ENCODE measurements at regions not wholly inside any gene's neighbourhood (a gene's known extent, or its start where the extent isn't known, plus 50 kb on each side); places are given as distances from the start of the nearest gene placed in this dataset.

DNA sequence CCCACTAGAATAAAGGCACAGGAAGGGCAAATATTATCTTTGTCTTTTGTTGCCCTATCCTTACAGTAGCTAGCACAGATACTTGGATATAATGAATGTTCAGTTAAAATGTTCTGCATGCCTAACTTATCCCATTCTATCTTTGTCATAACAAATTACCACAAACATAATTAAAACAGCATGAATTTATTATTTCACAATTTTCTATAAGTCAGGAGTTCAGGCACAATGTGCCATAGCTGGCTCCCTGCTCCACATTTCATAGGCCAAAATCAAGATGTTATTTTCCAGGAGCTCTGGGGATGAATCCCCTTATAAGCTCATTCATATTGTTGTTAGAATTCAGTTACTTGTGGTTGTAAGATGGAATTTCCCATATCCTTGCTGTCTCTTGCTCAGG lies 975.5 kb downstream of the IGSF11 start:
- H3K27me3 ChIP-seq = no peaks in the 10 kb centered on the region
- H3K36me3 ChIP-seq = no peaks in the 10 kb centered on the region
- no peaks in the 10 kb centered on the region for H3K9me3 ChIP-seq
- no peak overlapping the region for H3K4me3 ChIP-seq
- DNase-seq = no peak

- H3K27me3 ChIP-seq = no peaks in the 10 kb centered on the region; the same call in 1 of the 2 replicates
- H3K36me3 ChIP-seq = no peaks in the 10 kb centered on the region
- no peaks in the 10 kb centered on the region for H3K9me3 ChIP-seq
- DNase-seq = no peak
- no peak overlapping the region for H3K4me3 ChIP-seq
These were observed 967.2 kb downstream of the IGSF11 start for GRCh38 chr3:118067439-118067838.

GRCh38 chr3:118075873-118076272 lies 958.8 kb downstream of the IGSF11 start:
- H3K4me3 ChIP-seq = no peak overlapping the region
- H3K9me3 ChIP-seq = peaks cover 6% of the 10 kb centered on the region
- H3K36me3 ChIP-seq = no peaks in the 10 kb centered on the region
- DNase-seq = no peak
- H3K27me3 ChIP-seq = no peaks in the 10 kb centered on the region

DNA sequence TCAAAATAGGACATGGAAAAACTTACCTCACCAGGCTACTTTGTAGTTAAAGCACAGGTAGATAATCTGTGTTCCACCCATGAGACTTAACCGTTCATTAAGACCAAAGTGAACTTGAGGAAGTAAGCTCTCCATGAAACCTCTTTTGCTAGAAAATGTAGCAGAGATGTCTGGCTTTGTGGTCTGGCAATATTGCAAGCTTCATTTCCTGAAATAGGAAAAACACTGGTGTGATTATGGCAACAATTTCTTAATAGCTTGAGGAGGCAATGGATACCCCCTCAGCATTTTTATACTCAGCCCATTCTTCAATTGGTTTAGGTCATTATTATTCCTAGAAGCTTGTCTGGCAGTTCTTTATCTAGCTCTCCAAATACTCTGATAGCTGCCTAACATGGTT lies 957.3 kb downstream of the IGSF11 start:
- H3K27me3 ChIP-seq = no peaks in the 10 kb centered on the region
- H3K9me3 ChIP-seq = peaks cover 6% of the 10 kb centered on the region
- no peak overlapping the region for H3K4me3 ChIP-seq
- no peaks in the 10 kb centered on the region for H3K36me3 ChIP-seq
- no peak for DNase-seq

DNA sequence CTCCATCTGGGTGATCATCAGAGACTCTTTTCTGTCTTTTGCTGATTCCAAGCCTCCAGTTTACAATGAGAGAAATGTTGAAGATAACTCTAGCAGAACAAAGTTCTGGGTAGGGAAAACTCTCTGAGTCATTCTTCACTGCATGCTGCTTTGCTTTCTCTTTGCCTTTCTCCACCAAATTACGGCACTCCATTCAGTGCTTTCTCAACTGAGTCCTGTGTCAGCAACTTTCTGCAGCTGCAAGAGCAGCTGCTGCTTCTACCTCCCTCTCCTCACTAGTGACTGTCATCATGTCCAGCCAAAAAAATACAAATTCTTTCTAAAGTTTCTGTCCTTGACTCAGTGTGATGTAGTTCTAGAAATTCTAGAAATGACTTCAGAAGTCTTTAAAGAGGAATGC lies 953.8 kb downstream of the IGSF11 start:
- Histone ChIP-seq H3K9me3 (no peaks in the 10 kb centered on the region), H3K27me3 (no peaks in the 10 kb centered on the region), H3K4me3 (no peak overlapping the region), H3K36me3 (no peaks in the 10 kb centered on the region)
- no peak for DNase-seq

- Histone ChIP-seq H3K27me3 (no peaks in the 10 kb centered on the region), H3K4me3 (no peak overlapping the region), H3K9me3 (peaks cover 7% of the 10 kb centered on the region; the same call in 1 of the 2 replicates), H3K36me3 (no peaks in the 10 kb centered on the region)
- no peak for DNase-seq
These were observed 946.0 kb downstream of the IGSF11 start for GRCh38 chr3:118088696-118089095.

DNA sequence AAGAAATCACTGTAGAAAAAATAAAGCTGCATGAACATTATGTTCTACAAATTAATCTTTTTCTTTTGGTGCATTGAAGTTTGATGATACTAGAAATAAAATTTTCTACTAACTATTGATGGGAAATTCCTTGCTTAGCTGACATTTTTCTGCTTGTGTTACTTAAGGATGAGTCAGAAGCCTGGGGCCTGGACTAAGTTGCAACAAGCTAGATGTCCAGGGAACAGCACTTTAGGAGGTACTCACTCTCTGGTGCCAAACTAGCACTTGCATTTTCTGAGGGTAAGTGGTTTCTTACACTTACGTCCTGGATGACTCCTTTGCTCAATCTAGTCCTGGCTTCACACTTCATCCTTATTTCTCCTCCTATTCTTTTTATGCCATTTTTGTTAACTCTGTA lies 945.1 kb downstream of the IGSF11 start:
- Histone ChIP-seq H3K27me3 (no peaks in the 10 kb centered on the region), H3K36me3 (no peaks in the 10 kb centered on the region), H3K9me3 (peaks cover 7% of the 10 kb centered on the region), H3K4me3 (no peak overlapping the region)
- peak; percentile 33 for DNase-seq

DNA sequence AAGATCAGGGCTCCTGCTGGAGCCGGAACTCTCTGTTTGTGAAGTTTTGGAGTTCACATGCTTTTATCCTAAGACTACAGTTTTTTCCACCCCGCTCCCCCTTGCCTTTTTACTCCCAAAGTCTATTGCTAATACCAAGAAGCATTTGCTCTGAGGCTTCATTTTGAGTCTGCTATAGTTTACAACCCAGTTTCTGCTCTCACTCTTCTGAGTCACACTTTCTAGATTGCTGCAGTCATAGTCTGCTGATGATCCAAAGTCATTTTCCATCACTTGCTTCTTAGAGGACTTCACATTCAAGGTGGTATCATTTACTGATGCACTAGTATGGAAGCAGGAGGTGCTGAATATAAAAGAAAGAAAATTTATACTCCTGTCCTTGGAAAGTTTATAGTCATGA lies 937.4 kb downstream of the IGSF11 start:
- Histone ChIP-seq H3K9me3 (peaks cover 5% of the 10 kb centered on the region), H3K27me3 (no peaks in the 10 kb centered on the region), H3K36me3 (no peaks in the 10 kb centered on the region), H3K4me3 (no peak overlapping the region)
- no peak for DNase-seq

- no peak for DNase-seq
- Histone ChIP-seq H3K9me3 (peaks cover under 1% of the 10 kb centered on the region), H3K4me3 (no peak overlapping the region), H3K27me3 (no peaks in the 10 kb centered on the region), H3K36me3 (no peaks in the 10 kb centered on the region)
These were observed 937.0 kb downstream of the IGSF11 start for GRCh38 chr3:118097660-118098059.

DNA sequence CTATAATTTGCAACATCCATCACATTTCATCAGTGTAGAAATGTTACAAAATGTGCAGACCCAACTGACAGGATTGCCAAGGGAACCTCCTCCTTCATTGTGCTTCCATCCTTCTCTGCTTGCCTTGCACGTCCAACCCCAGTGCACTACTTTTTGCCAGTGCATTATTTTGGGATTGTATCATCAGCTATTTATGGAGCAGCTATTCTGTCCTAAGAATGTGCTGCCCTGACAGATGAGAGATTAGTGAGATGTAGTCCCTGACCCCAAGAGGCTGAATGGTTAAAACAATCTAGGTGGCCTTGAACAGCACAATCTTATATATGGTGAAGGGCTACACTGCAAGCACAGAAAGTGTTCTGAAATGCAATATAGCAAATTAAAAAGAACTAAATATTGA lies 935.8 kb downstream of the IGSF11 start:
- DNase-seq = no peak
- no peaks in the 10 kb centered on the region for H3K27me3 ChIP-seq
- H3K4me3 ChIP-seq = no peak overlapping the region

GRCh38 chr3:118101891-118102290 lies 932.8 kb downstream of the IGSF11 start:
- no peak for DNase-seq
- Histone ChIP-seq H3K27me3 (no peaks in the 10 kb centered on the region), H3K4me3 (no peak overlapping the region), H3K9me3 (no peaks in the 10 kb centered on the region), H3K36me3 (no peaks in the 10 kb centered on the region)

More for the DNA sequence above, 935.8 kb downstream of the IGSF11 start:
- H3K9me3 ChIP-seq = no peaks in the 10 kb centered on the region; the same call in 1 of the 2 replicates
- no peaks in the 10 kb centered on the region for H3K36me3 ChIP-seq

GRCh38 chr3:118102737-118103136 lies 931.9 kb downstream of the IGSF11 start:
- H3K27me3 ChIP-seq = no peaks in the 10 kb centered on the region
- no peak for DNase-seq

GRCh38 chr3:118108201-118108600 lies 926.4 kb downstream of the IGSF11 start:
- Histone ChIP-seq H3K27me3 (no peaks in the 10 kb centered on the region), H3K4me3 (no peak overlapping the region)
- DNase-seq = no peak

More at GRCh38 chr3:118102737-118103136, 931.9 kb downstream of the IGSF11 start:
- H3K36me3 ChIP-seq = no peaks in the 10 kb centered on the region
- no peaks in the 10 kb centered on the region for H3K9me3 ChIP-seq
- H3K4me3 ChIP-seq = no peak overlapping the region

DNA sequence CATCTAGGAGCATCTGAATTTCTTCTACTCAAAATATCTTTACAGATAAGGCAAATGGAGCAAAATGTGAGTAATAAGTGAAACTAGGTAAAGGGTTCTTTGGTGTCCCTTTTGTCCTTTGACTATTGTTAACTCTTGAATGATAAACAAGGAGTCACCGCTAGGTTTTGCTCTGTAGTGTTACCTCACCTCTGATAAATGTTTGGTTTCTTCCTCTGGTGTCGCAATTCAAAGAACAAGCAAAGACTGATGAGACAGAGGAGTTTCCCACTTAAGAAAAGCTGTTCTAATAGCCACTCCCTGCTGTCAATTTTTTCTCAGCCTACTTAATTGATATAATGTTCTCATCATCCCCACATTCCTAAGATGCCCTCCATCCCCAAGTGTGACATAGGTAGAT lies 925.9 kb downstream of the IGSF11 start:
- Histone ChIP-seq H3K9me3 (no peaks in the 10 kb centered on the region), H3K4me3 (no peak overlapping the region), H3K36me3 (no peaks in the 10 kb centered on the region), H3K27me3 (no peaks in the 10 kb centered on the region)
- DNase-seq = no peak

More at GRCh38 chr3:118108201-118108600, 926.4 kb downstream of the IGSF11 start:
- Histone ChIP-seq H3K36me3 (no peaks in the 10 kb centered on the region), H3K9me3 (no peaks in the 10 kb centered on the region)

DNA sequence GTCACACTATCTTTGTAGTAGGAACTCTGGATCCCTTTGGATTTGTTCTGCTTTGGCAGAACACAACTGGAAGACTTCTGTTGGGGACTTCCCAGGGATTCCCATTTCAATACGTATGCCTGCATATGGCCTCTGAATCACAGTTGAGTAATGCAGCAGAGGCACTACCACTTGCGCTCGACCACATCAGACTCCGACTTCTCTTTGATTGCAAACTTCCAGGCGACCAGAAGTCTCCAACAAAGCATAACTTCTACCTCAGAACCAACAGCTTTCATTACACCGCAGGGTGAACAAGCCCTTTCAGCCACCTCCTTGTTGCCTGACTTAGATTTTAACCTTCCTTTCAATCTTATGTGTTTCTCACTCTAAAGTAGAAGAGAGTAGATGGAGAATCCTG lies 924.4 kb downstream of the IGSF11 start:
- no peaks in the 10 kb centered on the region for H3K27me3 ChIP-seq
- no peak for DNase-seq
- H3K36me3 ChIP-seq = no peaks in the 10 kb centered on the region
- H3K9me3 ChIP-seq = no peaks in the 10 kb centered on the region
- H3K4me3 ChIP-seq = no peak overlapping the region

GRCh38 chr3:118116991-118117390 lies 917.7 kb downstream of the IGSF11 start:
- H3K36me3 ChIP-seq = no peaks in the 10 kb centered on the region
- no peak for DNase-seq
- H3K27me3 ChIP-seq = no peaks in the 10 kb centered on the region
- H3K9me3 ChIP-seq = no peaks in the 10 kb centered on the region
- H3K4me3 ChIP-seq = no peak overlapping the region

DNA sequence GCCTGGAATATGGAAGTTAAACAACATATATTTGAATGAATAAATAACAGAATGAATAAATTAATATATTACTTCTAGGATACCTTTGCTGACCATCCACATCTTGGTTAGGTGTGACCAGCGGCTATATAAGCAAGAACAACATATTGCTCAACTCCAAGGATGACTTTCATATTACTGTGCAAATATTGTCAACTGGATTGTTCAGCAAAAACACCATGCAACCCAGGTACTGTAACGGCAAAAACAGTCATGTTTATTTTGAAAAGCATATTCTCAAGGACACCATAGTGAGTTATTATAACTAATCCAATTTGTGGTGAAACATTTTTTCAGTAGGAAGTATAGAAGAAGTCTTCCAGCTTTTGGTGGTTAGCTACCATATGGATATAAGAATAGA lies 907.9 kb downstream of the IGSF11 start:
- no peaks in the 10 kb centered on the region for H3K9me3 ChIP-seq
- H3K27me3 ChIP-seq = no peaks in the 10 kb centered on the region

DNA sequence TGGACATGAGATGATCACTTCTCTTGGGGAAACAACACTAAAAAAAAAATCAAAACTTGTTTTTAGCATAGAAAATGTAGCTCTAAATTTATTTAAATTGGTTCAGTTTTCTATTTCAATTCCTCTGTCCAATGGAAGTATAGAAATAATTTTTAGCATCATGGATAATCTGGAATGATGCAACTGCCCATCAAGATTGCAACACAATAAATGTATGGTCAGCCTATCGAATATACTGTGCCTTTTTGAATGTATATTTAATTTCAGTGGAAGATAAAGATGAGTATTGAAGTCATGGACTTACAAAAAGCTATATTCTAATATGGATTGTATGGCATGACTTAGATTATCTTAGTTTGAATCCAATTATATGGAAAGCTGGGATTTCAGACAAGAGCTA lies 906.7 kb downstream of the IGSF11 start:
- no peak overlapping the region for H3K4me3 ChIP-seq
- no peaks in the 10 kb centered on the region for H3K27me3 ChIP-seq
- DNase-seq = no peak
- H3K9me3 ChIP-seq = no peaks in the 10 kb centered on the region
- H3K36me3 ChIP-seq = no peaks in the 10 kb centered on the region

More for the DNA sequence above, 907.9 kb downstream of the IGSF11 start:
- no peak for DNase-seq
- no peaks in the 10 kb centered on the region for H3K36me3 ChIP-seq
- no peak overlapping the region for H3K4me3 ChIP-seq

DNA sequence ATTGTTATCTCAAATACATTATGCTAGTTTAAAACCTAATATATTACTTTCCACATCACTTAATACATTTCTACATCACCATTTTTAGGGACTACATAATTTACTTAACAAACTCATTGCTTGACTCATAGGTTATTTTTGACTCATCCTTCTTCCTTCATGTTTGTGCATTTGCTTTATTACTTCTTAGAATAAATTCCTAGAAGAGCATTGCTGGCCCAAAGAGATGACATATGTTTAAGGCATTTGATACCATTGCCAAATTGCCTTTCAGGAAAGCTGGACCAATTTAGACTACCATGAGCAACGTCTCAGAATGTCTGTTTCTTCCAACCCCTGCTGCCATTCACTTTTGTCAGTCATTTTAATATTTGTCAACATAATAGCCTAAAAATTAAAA lies 905.8 kb downstream of the IGSF11 start:
- Histone ChIP-seq H3K4me3 (no peak overlapping the region), H3K27me3 (no peaks in the 10 kb centered on the region), H3K36me3 (no peaks in the 10 kb centered on the region), H3K9me3 (no peaks in the 10 kb centered on the region)
- peak; percentile 6 for DNase-seq

Measured in MG63 (cell line).